HG02588 (cell line): ENCODE measurements at regions not wholly inside any gene's neighbourhood (a gene's known extent, or its start where the extent isn't known, plus 50 kb on each side); places are given as distances from the start of the nearest gene placed in this dataset.

Source experiments
- ATAC-seq: cut with Tn5 transposase; IDR thresholded peaks from one replicate; pipeline ENCODE4 v1.9.1; 2021; ENCODE audit warnings: mild to moderate bottlenecking, moderate library complexity; ENCODE audit not compliant: unreplicated experiment

- no peak for ATAC-seq
Measured at GRCh38 chr22:34045311-34045710, 125.0 kb upstream of the LARGE1 start.

GRCh38 chr22:34055525-34056200 is 135.4 kb upstream of the LARGE1 start:
- no peak for ATAC-seq

DNA sequence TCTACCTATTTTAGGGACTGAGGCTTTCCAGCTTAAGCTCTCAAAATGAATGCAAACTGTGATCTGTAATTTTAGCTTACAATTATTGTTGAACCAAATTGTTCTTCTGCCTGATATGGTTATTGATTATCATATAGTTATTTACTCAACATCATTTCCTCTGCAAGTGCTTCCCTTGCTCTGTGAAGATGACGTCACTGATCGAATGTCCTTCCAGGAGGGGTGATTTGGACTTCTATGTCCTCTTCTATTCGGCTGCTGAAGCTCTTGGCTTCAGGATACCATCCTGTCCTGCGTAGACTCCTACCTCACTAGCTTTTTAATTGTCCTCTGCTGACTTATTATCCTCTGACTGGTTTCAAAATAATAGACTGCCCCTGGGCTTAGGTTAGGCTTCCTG is 137.4 kb upstream of the LARGE1 start:
- no peak for ATAC-seq

- ATAC-seq: no peak
Measured at GRCh38 chr22:34064696-34065095, 144.4 kb upstream of the LARGE1 start.

DNA sequence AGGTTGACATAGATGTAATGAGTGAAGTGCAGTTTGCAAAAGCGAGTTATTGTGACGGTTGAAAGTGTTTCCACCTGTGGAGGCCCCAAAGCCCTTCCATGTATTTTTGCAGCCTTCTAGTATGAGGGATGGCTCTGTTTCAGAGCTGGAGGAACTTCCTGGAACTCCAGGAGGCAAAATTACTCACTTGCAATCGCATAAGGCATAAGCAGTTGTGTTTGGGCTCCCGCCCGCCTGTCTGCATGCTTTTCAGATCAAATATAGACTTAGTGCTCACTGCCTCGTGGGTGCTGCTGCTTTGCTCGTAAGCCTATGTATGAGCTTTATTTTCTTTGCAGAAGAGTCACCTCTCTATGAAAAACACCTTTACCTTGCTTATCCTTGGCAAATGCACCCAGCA is 146.8 kb upstream of the LARGE1 start:
- no peak for ATAC-seq

DNA sequence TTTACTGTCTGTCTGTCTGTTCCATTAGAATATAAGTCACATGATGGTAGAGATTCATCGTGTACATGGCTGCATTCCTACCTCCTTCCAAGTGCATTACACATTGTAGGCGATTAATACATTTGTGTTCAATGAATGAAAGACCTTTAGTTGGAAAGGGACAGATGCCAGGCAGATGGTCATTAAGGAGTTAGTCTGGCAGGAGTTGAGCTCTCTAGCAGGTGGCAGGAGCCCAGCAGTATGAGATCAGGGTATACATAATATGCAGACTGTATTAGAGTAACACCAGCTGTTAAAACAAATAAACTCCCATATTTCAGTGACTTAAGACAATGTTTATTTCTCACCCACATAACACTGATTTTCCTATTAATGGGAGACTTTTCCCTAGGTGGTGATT is 147.7 kb upstream of the LARGE1 start:
- no peak for ATAC-seq

DNA sequence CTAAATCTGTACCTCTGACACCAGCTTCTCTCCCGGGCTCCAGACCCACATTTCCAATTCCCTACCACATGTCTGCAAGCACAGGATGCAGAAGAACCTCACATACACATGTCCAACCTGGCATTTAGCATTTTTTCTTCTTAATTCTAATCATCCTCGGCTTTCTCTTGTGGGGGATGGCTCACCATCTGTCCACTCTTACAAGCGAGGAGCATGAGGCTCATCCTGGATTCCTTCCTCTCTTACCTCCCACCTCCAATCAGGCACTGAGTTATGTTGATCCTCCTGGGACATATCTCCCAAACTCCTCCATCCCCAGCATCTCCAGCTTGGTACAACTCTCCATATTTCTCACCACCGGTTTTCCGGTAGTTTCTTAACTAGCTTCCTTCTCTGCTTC is 149.8 kb upstream of the LARGE1 start:
- ATAC-seq: no peak

DNA sequence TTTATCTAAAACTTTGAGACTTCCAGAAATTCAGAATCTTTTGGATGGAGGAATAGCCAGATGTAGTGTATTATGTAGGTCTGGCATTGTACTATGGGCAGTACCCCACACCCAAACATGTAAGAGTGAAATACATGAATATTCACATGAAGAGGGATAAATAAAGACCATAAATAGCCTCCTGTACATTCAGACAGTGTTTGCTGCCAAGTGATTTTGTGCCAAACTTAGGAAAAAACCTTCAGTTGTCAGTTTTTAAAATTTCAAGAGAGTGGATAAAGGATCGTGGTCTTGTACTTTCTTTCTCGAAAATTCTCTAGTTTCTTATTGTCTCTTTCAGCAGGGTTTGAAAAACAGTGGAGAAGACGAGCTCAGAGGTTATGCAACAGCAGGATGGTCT is 150.3 kb upstream of the LARGE1 start:
- ATAC-seq: no peak

GRCh38 chr22:34072585-34072984 is 152.3 kb upstream of the LARGE1 start:
- no peak for ATAC-seq

DNA sequence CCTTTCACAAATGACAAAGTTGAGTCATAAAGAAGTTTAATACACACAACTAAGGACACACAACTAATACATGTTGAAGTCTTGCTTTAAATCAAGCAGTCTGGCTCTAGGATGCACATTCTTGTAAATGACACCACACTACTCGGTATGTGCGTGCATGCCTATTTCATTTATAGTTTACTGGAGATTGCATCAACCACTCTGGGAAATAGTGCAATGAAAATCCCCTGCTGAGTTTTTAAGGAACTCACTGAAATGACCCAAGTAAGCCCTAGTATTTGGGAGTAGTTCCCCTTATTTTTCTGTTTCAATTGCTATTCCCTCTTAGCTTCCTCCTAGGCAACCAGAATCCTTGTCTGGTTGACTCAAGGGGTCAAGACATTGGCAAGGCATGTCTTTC is 160.2 kb upstream of the LARGE1 start:
- no peak for ATAC-seq

- ATAC-seq: no peak
Measured at GRCh38 chr22:34096770-34097169, 176.5 kb upstream of the LARGE1 start.

DNA sequence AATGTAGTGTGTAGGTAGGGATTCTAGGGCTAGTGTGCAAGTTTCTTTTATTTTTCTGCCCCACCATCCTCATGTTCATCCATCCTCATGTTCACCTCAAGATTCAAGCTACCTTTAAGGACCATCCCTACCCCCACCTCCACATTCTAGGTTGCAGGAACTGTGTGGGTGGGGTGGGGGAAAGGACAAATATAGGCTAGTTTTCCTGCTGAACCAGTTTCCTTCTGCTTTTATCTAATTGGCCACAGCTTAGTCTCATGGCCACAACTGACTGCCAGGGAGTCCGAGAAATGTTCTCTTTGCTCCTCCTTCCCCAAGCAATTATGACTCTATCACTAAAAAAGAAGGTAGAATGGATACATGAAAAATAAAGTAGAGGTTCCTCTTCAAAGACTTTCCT is 179.0 kb upstream of the LARGE1 start:
- ATAC-seq: no peak

- ATAC-seq: no peak
Measured at GRCh38 chr22:34102633-34103032, 182.4 kb upstream of the LARGE1 start.

- ATAC-seq: no peak
Measured at GRCh38 chr22:34105461-34106062, 185.3 kb upstream of the LARGE1 start.

DNA sequence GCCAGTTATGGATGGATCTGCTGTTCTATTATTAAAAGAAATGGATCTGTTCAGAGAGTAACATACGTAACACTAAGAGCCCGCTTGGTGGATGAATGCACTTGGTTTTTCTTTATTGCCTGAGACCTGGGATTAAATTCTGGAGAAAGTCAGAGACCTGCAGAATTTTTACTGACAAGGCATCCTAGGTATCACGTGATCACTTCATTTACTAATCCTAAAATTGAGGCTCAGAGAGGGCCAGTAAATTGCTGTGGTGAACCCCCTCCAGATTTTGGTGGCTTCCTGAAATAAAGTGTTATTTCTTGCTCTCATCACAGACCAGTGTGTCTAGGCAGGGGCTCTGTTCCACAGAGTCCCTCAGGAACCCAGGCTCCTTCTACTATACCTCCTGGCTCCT is 187.9 kb upstream of the LARGE1 start:
- no peak for ATAC-seq

- ATAC-seq: no peak
Measured at GRCh38 chr22:34111210-34111824, 191.0 kb upstream of the LARGE1 start.

DNA sequence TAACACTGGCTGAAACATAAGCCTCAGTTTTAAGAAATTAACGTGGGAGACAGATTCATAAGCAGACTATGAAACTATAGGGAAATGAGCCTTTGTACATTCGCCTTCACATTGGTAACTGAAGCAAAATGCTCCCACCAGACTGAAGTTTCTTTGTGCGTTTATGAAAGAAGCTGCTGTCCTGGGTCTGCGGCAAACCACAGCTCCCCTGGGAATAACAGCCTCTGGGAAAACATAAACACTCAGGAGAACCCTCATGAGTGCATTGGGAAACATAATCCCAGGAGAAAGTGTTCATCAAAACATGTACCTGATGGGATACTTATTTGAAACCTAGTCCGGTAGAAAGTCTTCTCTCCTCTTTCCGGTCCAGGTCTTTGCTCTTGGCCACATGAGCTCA is 193.1 kb upstream of the LARGE1 start:
- ATAC-seq: no peak

DNA sequence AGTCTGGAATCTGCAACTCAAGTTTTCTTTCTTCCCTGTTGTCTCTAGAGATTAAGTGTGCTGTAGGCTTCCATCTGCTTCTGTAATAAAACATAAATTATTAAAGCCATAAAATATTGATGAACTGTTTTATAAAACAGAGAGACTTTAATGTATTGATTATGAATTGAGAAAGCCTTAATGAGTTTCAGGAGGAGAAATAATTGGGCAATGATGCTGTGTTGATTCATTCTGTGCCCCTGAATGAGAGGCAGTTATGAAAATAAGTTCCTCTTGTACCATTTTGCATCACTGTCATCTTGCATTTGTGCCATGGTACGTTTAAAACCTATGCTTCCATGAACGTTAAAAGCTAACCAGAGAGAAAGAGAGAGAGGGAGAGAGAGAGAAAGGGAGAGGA is 194.1 kb upstream of the LARGE1 start:
- ATAC-seq: no peak

GRCh38 chr22:34115722-34116121 is 195.4 kb upstream of the LARGE1 start:
- no peak for ATAC-seq

- no peak for ATAC-seq
Measured at GRCh38 chr22:34116126-34116525, 195.8 kb upstream of the LARGE1 start.

DNA sequence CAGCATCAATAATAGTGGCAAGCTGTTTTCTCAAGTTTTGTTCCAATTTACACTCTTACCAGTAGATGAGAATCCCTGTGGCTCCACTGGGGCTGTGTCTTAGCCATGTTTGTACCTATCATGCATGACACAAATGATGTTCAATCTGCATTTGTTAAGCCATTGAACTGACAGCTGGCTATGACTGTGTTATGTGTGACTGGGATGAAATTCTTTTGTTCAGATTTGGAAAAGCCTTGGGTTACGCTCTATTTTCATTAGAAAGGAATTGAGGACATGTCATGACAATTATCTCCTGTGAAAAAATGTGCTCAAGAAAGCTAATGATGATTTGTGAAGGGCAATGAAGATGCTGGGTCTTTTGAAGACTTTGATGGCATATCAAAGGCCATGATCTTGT is 201.8 kb upstream of the LARGE1 start:
- no peak for ATAC-seq

GRCh38 chr22:34129691-34130486 is 209.6 kb upstream of the LARGE1 start:
- ATAC-seq: no peak
